ENCODE measurements at regions not wholly inside any gene's neighbourhood (a gene's known extent, or its start where the extent isn't known, plus 50 kb on each side); places are given as distances from the start of the nearest gene placed in this dataset.

GRCh38 chr9:75602060-75602459, 288.4 kb upstream of the PCSK5 start:
- Histone ChIP-seq H4K20me1 (ENCODE audit: insufficient read depth) (no peaks in the 10 kb centered on the region), H3K4me1 (ENCODE audit: low read depth, poor library complexity, severe bottlenecking) (no peaks in the 10 kb centered on the region), H3K4me3 (IDR thresholded peaks at IDR 0.05; ENCODE audit: insufficient read depth, low read depth, low read length) (no peak overlapping the region), H3K27ac (no peak overlapping the region), H3K79me2 (ENCODE audit: insufficient read depth, low read depth) (no peaks in the 10 kb centered on the region), H3K27me3 (ENCODE audit: insufficient read depth, low read depth) (no peaks in the 10 kb centered on the region), H3K9ac (no peak overlapping the region), H3K4me2 (no peak overlapping the region), H2AFZ (ENCODE audit: low read depth) (no peak overlapping the region), H3K36me3 (ENCODE audit: insufficient read depth) (no peaks in the 10 kb centered on the region)
- TF ChIP-seq, protein P1, sequence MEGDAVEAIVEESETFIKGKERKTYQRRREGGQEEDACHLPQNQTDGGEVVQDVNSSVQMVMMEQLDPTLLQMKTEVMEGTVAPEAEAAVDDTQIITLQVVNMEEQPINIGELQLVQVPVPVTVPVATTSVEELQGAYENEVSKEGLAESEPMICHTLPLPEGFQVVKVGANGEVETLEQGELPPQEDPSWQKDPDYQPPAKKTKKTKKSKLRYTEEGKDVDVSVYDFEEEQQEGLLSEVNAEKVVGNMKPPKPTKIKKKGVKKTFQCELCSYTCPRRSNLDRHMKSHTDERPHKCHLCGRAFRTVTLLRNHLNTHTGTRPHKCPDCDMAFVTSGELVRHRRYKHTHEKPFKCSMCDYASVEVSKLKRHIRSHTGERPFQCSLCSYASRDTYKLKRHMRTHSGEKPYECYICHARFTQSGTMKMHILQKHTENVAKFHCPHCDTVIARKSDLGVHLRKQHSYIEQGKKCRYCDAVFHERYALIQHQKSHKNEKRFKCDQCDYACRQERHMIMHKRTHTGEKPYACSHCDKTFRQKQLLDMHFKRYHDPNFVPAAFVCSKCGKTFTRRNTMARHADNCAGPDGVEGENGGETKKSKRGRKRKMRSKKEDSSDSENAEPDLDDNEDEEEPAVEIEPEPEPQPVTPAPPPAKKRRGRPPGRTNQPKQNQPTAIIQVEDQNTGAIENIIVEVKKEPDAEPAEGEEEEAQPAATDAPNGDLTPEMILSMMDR (conservative IDR thresholded peaks at IDR 0.05; ENCODE audit: low read depth, low read length), result no peak

DNA sequence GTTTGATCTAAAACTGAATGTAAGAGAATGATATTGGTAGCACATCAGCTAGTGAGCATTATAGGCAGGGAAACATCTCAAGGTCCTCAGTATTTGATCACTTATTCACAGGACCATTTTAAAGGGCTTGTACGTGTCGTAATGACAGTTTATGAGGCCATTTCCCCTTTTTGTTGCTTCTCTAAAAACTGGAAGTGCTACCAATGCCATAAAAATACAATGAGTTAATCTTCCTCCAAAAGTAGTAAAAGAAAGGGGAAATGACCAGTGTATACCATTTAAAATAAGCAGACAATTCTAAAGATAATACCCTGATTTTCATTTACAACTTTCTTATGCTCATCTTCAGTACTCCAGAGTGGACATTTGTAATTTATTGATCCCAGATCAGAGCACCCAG, 285.8 kb upstream of the PCSK5 start:
- no peaks in the 10 kb centered on the region for H3K36me3 ChIP-seq (ENCODE audit: insufficient read depth)
- no peak overlapping the region for H3K4me3 ChIP-seq (IDR thresholded peaks at IDR 0.05; ENCODE audit: insufficient read depth, low read depth, low read length)
- H3K9ac ChIP-seq, result no peak overlapping the region
- H3K27ac ChIP-seq, result no peak overlapping the region
- no peaks in the 10 kb centered on the region for H3K27me3 ChIP-seq (ENCODE audit: insufficient read depth, low read depth)
- H3K4me1 ChIP-seq (ENCODE audit: low read depth, poor library complexity, severe bottlenecking), result no peaks in the 10 kb centered on the region
- no peaks in the 10 kb centered on the region for H3K79me2 ChIP-seq (ENCODE audit: insufficient read depth, low read depth)
- TF ChIP-seq, protein P1 (conservative IDR thresholded peaks at IDR 0.05; ENCODE audit: low read depth, low read length), result no peak
- H3K4me2 ChIP-seq, result no peak overlapping the region
- no peak overlapping the region for H2AFZ ChIP-seq (ENCODE audit: low read depth)
- H4K20me1 ChIP-seq (ENCODE audit: insufficient read depth), result no peaks in the 10 kb centered on the region

- no peaks in the 10 kb centered on the region for H4K20me1 ChIP-seq (ENCODE audit: insufficient read depth)
- H3K4me1 ChIP-seq (ENCODE audit: low read depth, poor library complexity, severe bottlenecking), result no peaks in the 10 kb centered on the region
- H3K79me2 ChIP-seq (ENCODE audit: insufficient read depth, low read depth), result no peaks in the 10 kb centered on the region
- H2AFZ ChIP-seq (ENCODE audit: low read depth), result no peak overlapping the region
- H3K4me2 ChIP-seq, result no peak overlapping the region
- H3K4me3 ChIP-seq (IDR thresholded peaks at IDR 0.05; ENCODE audit: insufficient read depth, low read depth, low read length), result no peak overlapping the region
- no peak overlapping the region for H3K9ac ChIP-seq
- TF ChIP-seq, protein P1 (conservative IDR thresholded peaks at IDR 0.05; ENCODE audit: low read depth, low read length), result no peak
- H3K36me3 ChIP-seq (ENCODE audit: insufficient read depth), result no peaks in the 10 kb centered on the region
- no peaks in the 10 kb centered on the region for H3K27me3 ChIP-seq (ENCODE audit: insufficient read depth, low read depth)
- H3K27ac ChIP-seq, result no peak overlapping the region
Observed at GRCh38 chr9:75607521-75607920, 283.0 kb upstream of the PCSK5 start.

DNA sequence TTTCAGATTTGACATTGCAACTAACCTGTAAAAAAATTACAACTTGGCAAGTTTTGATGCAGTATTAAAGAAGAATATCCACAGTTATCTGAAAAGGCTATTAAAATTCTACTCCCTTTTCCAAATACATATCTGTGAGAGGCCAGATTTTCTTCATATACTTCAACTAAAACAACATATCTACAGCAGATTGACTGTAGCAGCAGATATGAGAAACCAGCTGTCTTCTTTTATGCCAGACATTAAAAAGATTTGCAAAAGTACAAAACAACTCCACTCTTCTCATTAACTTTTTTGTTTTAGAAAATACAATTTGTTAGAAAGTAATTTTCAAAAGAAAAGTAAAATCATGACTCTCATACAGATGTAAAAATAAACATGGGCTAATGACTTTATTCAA, 281.1 kb upstream of the PCSK5 start:
- Histone ChIP-seq H3K27ac (no peak overlapping the region), H3K4me1 (ENCODE audit: low read depth, poor library complexity, severe bottlenecking) (no peaks in the 10 kb centered on the region), H2AFZ (ENCODE audit: low read depth) (no peak overlapping the region), H3K79me2 (ENCODE audit: insufficient read depth, low read depth) (no peaks in the 10 kb centered on the region), H3K36me3 (ENCODE audit: insufficient read depth) (no peaks in the 10 kb centered on the region), H3K9ac (no peak overlapping the region), H3K4me3 (IDR thresholded peaks at IDR 0.05; ENCODE audit: insufficient read depth, low read depth, low read length) (no peak overlapping the region), H3K27me3 (ENCODE audit: insufficient read depth, low read depth) (no peaks in the 10 kb centered on the region), H4K20me1 (ENCODE audit: insufficient read depth) (no peaks in the 10 kb centered on the region), H3K4me2 (no peak overlapping the region)
- TF ChIP-seq, protein P1 (conservative IDR thresholded peaks at IDR 0.05; ENCODE audit: low read depth, low read length), result no peak
